Motor neuron (in vitro differentiated cells): ENCODE measurements at regions not wholly inside any gene's neighbourhood (a gene's known extent, or its start where the extent isn't known, plus 50 kb on each side); places are given as distances from the start of the nearest gene placed in this dataset.

Experiments
- ATAC-seq, 8 experiments: fragments of 200-7000 bp; cut with Tn5 transposase; replicated peaks in 6 of 8; 2 replicates each; pipeline ENCODE4 v1.8.0; 2021; ENCODE audit warnings: mild to moderate bottlenecking in 8 of 8, moderate library complexity in 8 of 8
- H3K27ac ChIP-seq, 2 donors: fragments of 250-450 bp; sonication (Bioruptor Pico); 2 replicates each; pipeline ENCODE4 v1.9.0; 2021; ENCODE audit warnings: antibody characterized with exemption in 2 of 2, mild to moderate bottlenecking in 2 of 2, moderate library complexity in 1 of 2
- H3K4me1 ChIP-seq, 2 donors: fragments of 250-450 bp; sonication (Bioruptor Pico); replicated peaks in 1 of 2; 2 replicates each; pipeline ENCODE4 v1.6.1; 2021; ENCODE audit warnings: antibody characterized with exemption in 2 of 2, mild to moderate bottlenecking in 2 of 2, moderate library complexity in 1 of 2
- H3K4me3 ChIP-seq, 5 donors: fragments of 250-450 bp; sonication (Bioruptor Pico); 2 replicates each; pipeline ENCODE4 v1.9.0; 2021; ENCODE audit warnings: antibody characterized with exemption in 5 of 5, mild to moderate bottlenecking in 5 of 5, moderate library complexity in 4 of 5
- WGBS, 10 experiments: fragments of 450-650 bp; shearing (Covaris generic); methylation state at CpG; one replicate each; pipeline ENCODE4 v1.0.0; 2022; 5-methylcytosine and 5-hydroxymethylcytosine counted together
- in situ Hi-C, 9 experiments: fragments of 400-800 bp; cut with MboI; loops; one replicate each; pipeline ENCODE4 v1.15.0; 2021; ENCODE audit warnings: low sequenced_read_pairs in 9 of 9, low pct_unique_long_range_greater_than_20kb in 2 of 9; ENCODE audit not compliant: unreplicated experiment in 9 of 9

GRCh38 chr21:38984568-38984967 lies 178.8 kb downstream of the ETS2 start:
- ATAC-seq: no peak
- Histone ChIP-seq H3K4me1 (peaks cover 35 to 42% of the 10 kb centered on the region in 2 donors), H3K4me3 (no peak overlapping the region), H3K27ac (no peak overlapping the region)
- WGBS, 10 experiments: 8 to 100% (median 48%) methylated on average over 1 to 3 of the region's 4 CpGs; no CpG with 5 or more reads in 3 of the 10 experiments
- in situ Hi-C loops: no loop called here

GRCh38 chr21:38983560-38983959 lies 177.8 kb downstream of the ETS2 start:
- Histone ChIP-seq H3K27ac (no peak overlapping the region), H3K4me1 (peaks cover 25 to 32% of the 10 kb centered on the region in 2 donors), H3K4me3 (no peak overlapping the region)
- ATAC-seq: no peak
- in situ Hi-C loops: no loop called here
- 70 to 100% (median 82%) methylated on average over 2 to 9 of the region's 10 CpGs for WGBS, 10 experiments

GRCh38 chr21:38982804-38983203 lies 177.1 kb downstream of the ETS2 start:
- no peak overlapping the region for H3K4me3 ChIP-seq
- in situ Hi-C loops: no loop called here
- ATAC-seq: no peak
- no peak overlapping the region for H3K27ac ChIP-seq
- peaks cover 17 to 25% of the 10 kb centered on the region in 2 donors for H3K4me1 ChIP-seq
- 75 to 100% (median 91%) methylated on average over 1 to 11 of the region's 11 CpGs; no CpG with 5 or more reads in 5 of the 10 experiments for WGBS, 10 experiments

- in situ Hi-C loops: no loop called here
- WGBS, 10 experiments: 0 to 77% (median 62%) methylated on average over 1 to 9 of the region's 9 CpGs; no CpG with 5 or more reads in 3 of the 10 experiments
- no peak for ATAC-seq
- Histone ChIP-seq H3K4me1 (peaks cover 10 to 18% of the 10 kb centered on the region in 2 donors), H3K4me3 (no peak overlapping the region), H3K27ac (no peak overlapping the region)
These were observed 176.4 kb downstream of the ETS2 start for GRCh38 chr21:38982096-38982495.

GRCh38 chr21:38980416-38981313 lies 174.9 kb downstream of the ETS2 start:
- Histone ChIP-seq H3K4me3 (no peak overlapping the region), H3K27ac (no peak overlapping the region), H3K4me1 (peaks cover 6 to 13% of the 10 kb centered on the region in 2 donors)
- no peak for ATAC-seq
- in situ Hi-C loops: no loop called here
- WGBS, 10 experiments: 74 to 100% (median 88%) methylated on average over 1 to 5 of the region's 18 CpGs; no CpG with 5 or more reads in 2 of the 10 experiments

- WGBS, 10 experiments: 22 to 79% (median 60%) methylated on average over 2 to 6 of the region's 6 CpGs; no CpG with 5 or more reads in 1 of the 10 experiments
- H3K27ac ChIP-seq: no peak overlapping the region
- peaks cover under 1 to 6% of the 10 kb centered on the region in 2 donors for H3K4me1 ChIP-seq
- ATAC-seq: no peak
- in situ Hi-C loops: no loop called here
- H3K4me3 ChIP-seq: no peak overlapping the region
These were observed 173.8 kb downstream of the ETS2 start for GRCh38 chr21:38979271-38980121.

- WGBS, 10 experiments: 89 to 100% (median 97%) methylated on average over 1 to 3 of the region's 8 CpGs; no CpG with 5 or more reads in 6 of the 10 experiments
- H3K4me3 ChIP-seq: no peak overlapping the region
- no peaks in the 10 kb centered on the region for H3K4me1 ChIP-seq
- H3K27ac ChIP-seq: no peak overlapping the region
- ATAC-seq: no peak
- in situ Hi-C loops: no loop called here
These were observed 171.2 kb downstream of the ETS2 start for GRCh38 chr21:38976900-38977299.

- Histone ChIP-seq H3K4me1 (no peaks in the 10 kb centered on the region), H3K27ac (no peak overlapping the region), H3K4me3 (no peak overlapping the region)
- in situ Hi-C loops: no loop called here
- 53 to 86% (median 72%) methylated on average over 1 to 4 of the region's 6 CpGs; no CpG with 5 or more reads in 4 of the 10 experiments for WGBS, 10 experiments
- ATAC-seq: no peak
These were observed 167.8 kb downstream of the ETS2 start for GRCh38 chr21:38973552-38973951.

- WGBS, 10 experiments: 43 to 100% (median 98%) methylated on average over 1 to 3 of the region's 10 CpGs; no CpG with 5 or more reads in 2 of the 10 experiments
- no peaks in the 10 kb centered on the region for H3K4me1 ChIP-seq
- in situ Hi-C loops: no loop called here
- no peak overlapping the region for H3K4me3 ChIP-seq
- no peak overlapping the region for H3K27ac ChIP-seq
- ATAC-seq: no peak
These were observed 166.3 kb downstream of the ETS2 start for GRCh38 chr21:38972078-38972477.

GRCh38 chr21:38970765-38971164 lies 165.0 kb downstream of the ETS2 start:
- in situ Hi-C loops: no loop called here
- Histone ChIP-seq H3K4me1 (no peaks in the 10 kb centered on the region), H3K4me3 (no peak overlapping the region), H3K27ac (no peak overlapping the region)
- WGBS, 10 experiments: 80 to 90% (median 89%) methylated on average over 1 to 3 of the region's 3 CpGs; no CpG with 5 or more reads in 7 of the 10 experiments
- ATAC-seq: no peak

GRCh38 chr21:38968887-38969543 lies 163.3 kb downstream of the ETS2 start:
- Histone ChIP-seq H3K4me3 (no peak overlapping the region), H3K4me1 (no peaks in the 10 kb centered on the region), H3K27ac (no peak overlapping the region)
- peak in 1 of 8 experiments; percentile 32 for ATAC-seq
- WGBS, 10 experiments: 40 to 100% (median 94%) methylated on average over 1 to 7 of the region's 12 CpGs; no CpG with 5 or more reads in 3 of the 10 experiments
- in situ Hi-C loops: no loop called here

- WGBS, 10 experiments: 20 to 100% (median 80%) methylated on average over 1 to 8 of the region's 16 CpGs; no CpG with 5 or more reads in 1 of the 10 experiments
- in situ Hi-C loops: no loop called here
- H3K27ac ChIP-seq: no peak overlapping the region
- no peak overlapping the region for H3K4me3 ChIP-seq
- peak in 5 of 8 experiments; percentile 35 to 90 (median 46) for ATAC-seq
- no peaks in the 10 kb centered on the region for H3K4me1 ChIP-seq
These were observed 160.3 kb downstream of the ETS2 start for GRCh38 chr21:38965910-38966504.
